Fibroblast of the aortic adventitia (primary cell): ENCODE measurements at regions not wholly inside any gene's neighbourhood (a gene's known extent, or its start where the extent isn't known, plus 50 kb on each side); places are given as distances from the start of the nearest gene placed in this dataset.

Source experiments
- DNase-seq: peaks from one replicate; pipeline ENCODE4 v3.0.0-alpha.2; 2010; ENCODE audit warnings: low read depth
- H3K4me3 ChIP-seq: 2 replicates; pipeline ENCODE4 v1.5.1; 2011; ENCODE audit warnings: low read depth, mild to moderate bottlenecking, control low read depth, low read length, moderate library complexity
- TF ChIP-seq, protein P1 (sequence below): IDR thresholded peaks from 2 replicates; pipeline ENCODE4 v1.5.1; 2011; ENCODE audit warnings: mild to moderate bottlenecking, low read length, control low read depth, inconsistent platforms; ENCODE audit not compliant: insufficient read depth

DNA sequence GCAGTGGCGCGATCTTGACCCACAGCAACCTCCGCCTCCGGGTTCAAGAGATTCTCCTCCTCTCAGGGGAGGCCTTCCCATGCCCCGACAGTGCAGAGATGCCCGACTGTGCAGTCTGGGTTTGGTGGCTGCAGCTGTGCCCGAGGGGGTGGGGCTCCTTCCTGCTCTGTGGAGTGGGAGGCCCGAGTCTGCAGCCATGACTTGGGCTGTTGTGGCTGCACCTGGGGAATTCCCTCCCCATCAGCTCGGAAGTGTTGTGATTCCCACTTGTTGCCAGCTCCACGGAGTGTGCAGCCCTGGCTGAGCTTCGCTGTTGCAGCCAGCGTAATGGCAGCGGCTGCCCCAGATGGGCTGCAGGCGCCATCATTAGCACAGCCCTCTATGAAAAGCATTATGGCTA lies 66.4 kb upstream of the SMIM36 start:
- TF ChIP-seq, protein P1, sequence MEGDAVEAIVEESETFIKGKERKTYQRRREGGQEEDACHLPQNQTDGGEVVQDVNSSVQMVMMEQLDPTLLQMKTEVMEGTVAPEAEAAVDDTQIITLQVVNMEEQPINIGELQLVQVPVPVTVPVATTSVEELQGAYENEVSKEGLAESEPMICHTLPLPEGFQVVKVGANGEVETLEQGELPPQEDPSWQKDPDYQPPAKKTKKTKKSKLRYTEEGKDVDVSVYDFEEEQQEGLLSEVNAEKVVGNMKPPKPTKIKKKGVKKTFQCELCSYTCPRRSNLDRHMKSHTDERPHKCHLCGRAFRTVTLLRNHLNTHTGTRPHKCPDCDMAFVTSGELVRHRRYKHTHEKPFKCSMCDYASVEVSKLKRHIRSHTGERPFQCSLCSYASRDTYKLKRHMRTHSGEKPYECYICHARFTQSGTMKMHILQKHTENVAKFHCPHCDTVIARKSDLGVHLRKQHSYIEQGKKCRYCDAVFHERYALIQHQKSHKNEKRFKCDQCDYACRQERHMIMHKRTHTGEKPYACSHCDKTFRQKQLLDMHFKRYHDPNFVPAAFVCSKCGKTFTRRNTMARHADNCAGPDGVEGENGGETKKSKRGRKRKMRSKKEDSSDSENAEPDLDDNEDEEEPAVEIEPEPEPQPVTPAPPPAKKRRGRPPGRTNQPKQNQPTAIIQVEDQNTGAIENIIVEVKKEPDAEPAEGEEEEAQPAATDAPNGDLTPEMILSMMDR = no peak
- DNase-seq = no peak
- no peak overlapping the region for H3K4me3 ChIP-seq

DNA sequence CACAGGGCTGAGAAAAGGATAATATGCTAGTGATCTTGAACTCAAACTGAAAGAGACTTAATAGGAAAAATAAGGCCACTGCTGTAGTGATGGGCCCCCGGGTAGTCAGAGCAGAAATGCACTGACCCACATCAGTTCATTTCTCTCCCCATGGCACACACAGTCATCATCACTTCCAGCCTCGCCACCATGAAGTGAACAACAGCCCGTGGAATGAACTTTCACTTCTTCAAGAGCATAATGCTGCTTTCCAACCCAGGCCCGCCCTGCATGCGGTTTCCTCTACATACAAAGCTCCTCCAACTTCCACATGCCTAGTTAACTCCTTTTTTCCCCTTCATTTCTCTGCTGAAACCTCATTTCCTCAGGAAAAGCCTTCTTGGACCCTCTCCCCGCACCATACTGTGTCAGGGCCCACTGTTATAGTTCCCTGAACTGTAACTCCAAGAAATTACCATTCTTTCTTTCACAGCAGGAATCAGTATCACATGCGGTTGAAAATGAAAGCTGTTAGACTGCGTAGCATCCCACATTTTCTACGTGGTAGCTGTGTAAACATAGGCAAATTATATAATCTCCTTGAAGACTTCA lies 65.8 kb upstream of the SMIM36 start:
- peak overlapping the region; percentile 42 for H3K4me3 ChIP-seq
- DNase-seq = peak; percentile 86
- TF ChIP-seq, protein P1 = no peak

DNA sequence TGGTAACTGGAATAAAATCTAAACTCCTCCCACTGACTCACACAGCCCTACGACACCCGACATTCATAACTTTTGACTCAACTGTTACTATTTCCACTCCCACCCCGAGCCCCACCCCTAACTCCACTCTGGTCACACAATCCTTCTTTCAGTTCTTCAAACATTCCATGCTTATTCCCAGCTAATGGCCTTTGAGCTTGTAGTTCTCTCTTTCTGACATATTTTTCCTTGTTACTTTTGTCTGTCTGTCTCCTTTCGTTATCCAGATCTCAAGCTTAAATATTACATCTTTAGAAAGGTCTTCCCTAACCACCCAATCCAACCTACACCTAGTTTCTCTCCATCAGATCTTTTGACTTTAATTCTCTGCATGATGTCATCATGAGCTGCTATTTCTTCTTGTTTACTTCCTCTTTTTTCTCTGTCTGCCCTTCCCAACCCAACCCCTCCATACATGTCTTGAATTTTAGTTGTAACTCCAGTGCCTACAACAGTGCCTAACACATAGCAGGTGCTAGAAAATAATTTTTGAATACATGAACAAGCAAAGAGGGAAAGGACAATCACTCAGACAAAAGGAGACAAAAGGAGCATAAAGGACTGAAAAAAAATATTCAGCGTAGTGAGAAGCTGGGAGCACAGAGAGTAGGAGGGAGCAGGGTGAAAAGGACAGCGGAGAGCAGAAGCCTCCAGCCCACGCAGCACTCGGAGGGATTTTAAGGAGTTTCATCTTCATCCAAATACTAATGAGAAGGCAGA lies 65.2 kb upstream of the SMIM36 start:
- H3K4me3 ChIP-seq = peak overlapping the region; percentile 42
- DNase-seq = peak; percentile 87
- TF ChIP-seq, protein P1 = no peak

DNA sequence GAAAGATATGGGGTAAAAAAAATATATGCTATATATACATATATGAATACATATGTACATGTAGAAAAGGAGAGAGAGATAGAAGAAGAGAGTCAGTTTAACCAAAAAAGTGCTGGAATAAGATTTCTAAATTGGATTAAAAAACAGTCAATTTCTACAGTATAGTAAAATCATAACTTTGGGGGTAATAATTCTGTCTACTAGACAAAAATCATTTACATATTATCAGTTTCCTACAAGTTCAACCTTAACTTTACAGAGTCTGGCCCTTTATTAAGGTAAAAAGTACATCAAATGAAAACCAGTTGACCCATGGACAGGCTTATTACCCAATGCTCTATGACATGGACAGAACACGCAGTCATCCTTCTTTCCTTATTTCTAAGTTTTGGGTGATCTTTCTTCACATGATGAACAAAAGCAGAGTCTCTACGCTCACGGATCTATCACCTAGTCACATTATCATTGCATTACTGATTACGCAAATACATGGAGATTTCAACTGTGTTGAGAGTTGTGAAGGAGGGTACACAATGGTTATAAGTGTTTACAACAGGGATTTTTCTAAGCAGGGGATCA lies 63.9 kb upstream of the SMIM36 start:
- TF ChIP-seq, protein P1 = no peak
- no peak overlapping the region for H3K4me3 ChIP-seq
- no peak for DNase-seq

DNA sequence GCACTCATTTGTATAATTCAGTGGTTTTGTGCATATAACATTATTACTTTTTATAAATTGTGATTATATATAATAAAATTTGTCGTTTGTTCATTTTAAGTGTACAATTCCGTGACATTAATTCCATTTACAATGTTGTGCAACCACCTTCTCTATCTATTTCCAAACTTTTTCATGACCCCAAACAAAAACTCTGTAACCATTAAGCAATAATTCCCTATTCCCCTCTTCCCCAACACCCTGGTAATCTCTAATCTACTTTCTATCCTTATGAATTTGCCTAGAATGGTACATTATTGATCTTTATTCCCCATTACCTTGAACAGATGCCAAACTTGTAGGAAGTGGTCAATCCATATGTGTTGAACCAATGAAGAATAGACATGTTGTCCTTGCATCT lies 61.3 kb upstream of the SMIM36 start:
- TF ChIP-seq, protein P1 = no peak
- no peak for DNase-seq
- H3K4me3 ChIP-seq = no peak overlapping the region

DNA sequence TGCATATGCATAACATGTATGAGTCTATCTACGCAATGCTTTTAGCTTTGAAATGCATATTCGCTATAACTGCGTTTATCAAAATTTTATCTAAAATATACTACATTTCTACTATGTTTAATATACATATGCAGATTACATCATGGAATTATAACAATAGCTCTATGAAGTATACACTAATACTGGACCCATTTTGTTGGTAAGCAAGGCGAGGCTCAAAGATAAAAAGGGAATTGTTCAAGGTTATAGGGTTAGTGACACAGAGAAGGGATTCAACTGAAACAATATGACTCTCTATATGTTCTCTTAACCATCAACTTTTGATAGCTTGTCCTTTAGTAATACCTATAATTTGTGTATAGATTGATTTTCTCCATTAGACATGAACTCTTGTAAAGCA lies 60.9 kb upstream of the SMIM36 start:
- no peak for DNase-seq
- TF ChIP-seq, protein P1 = no peak
- no peak overlapping the region for H3K4me3 ChIP-seq
